ELR (cell line): ENCODE measurements at regions not wholly inside any gene's neighbourhood (a gene's known extent, or its start where the extent isn't known, plus 50 kb on each side); places are given as distances from the start of the nearest gene placed in this dataset.
"Not testable (repeated sequence)": the region's sequence is repeated elsewhere in the genome, so short reads cannot be mapped to it uniquely, and the experiment has no call there.

Source experiments
- DNase-seq: peaks from one replicate; pipeline ENCODE4 v3.0.0-alpha.2; 2015; ENCODE audit warnings: low read depth

- DNase-seq: peak; percentile 11
Measured at GRCh38 chr18:66872277-66872676, 268.4 kb upstream of the CDH19 start.

- peak; percentile 28 for DNase-seq
Measured at GRCh38 chr18:66867653-66868052, 263.8 kb upstream of the CDH19 start.

DNA sequence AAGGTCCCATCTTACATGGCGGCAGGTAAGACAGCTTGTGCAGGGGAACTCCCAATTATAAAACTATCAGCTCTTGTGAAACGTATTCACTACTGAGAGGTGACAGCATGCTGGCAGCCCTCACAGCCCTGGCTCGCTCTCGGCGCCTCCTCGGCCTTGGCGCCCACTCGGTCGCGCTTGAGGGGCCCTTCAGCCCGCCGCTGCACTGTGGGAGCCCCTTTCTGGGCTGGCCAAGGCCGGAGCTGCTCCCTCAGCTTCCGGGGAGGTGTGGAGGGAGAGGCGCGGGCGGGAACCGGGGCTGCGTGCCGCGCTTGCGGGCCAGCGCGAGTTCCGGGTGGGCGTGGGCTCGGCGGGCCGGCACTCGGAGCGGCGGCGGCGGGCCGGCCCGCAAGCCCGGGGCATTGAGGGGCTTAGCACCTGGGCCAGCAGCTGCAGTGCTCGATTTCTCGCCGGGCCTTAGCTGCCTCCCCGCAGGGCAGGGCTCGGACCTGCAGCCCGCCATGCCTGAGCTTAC, 262.6 kb upstream of the CDH19 start:
- DNase-seq: not testable (repeated sequence)

GRCh38 chr18:66838340-66838987, 234.6 kb upstream of the CDH19 start:
- DNase-seq: no peak

DNA sequence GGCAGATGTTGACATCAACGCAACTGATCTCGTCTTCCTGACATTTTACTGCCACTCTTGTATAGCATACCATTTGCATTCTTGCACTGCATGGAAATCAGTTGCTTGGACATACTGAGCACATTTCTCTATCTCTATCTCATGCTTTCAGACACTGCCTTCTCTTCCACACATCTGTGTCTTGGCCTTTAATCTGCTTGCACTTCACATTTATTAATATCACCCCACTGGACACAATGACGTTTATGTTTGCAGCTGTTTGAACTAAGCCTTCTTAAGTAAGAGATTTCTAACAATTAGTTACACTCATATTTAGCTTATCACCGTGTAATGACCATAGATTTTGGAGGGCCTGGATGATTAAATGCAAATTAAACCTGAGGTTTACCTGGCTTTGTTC, 229.8 kb upstream of the CDH19 start:
- DNase-seq: no peak

DNA sequence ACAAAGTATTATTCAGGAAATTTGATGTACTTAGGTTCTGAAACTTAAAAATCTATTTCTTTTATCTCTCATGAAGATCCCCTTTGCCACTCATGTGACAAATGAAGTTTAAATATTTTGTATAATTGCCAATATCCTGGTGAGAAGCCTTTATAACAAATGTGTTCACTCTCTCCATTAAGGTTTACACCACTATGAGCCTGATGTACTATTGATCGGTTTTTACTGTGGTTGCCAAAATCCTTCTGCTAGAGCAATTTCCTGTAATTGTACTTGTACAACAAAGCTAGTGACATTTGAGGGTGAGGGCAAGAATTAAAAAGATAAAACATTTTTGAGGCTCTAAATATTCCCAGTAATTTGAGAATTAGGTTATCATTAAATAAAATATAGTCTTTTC, 222.3 kb upstream of the CDH19 start:
- no peak for DNase-seq

DNA sequence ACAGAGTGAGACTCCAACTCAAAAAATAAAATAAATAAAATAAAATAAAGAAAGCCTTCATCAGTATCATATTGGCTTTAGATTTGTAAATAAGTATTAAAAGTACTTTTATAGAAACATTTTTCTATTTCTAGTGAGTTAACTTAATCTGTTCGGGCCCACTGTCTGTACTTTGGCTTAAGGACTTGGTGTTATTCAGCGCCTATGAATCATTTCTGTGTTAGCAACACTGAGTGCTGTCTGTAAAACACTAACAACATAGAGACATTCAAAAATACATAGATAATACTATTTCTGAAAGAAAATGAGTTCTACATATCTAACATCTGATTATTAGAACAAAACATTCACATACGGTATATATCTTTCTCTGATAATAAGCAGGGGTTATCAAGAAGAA, 221.5 kb upstream of the CDH19 start:
- no peak for DNase-seq

DNA sequence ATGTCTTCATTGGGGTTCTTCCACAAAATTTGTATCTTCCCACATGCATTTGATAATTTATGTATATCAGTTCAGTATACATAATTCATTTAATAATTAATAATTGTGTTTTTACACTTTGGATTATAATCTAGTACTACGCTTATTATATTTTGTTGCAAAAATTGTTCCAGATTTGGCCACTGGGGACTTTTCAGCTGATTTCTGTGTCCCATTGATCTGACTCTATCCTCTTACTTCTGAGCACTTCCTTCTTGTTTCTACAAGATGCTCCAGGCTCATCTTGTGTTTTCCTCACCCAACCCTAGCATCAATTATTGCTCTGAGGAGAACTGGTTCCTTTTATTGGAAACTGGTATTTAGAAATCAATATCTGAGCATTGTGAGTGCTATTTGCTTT, 215.3 kb upstream of the CDH19 start:
- no peak for DNase-seq

GRCh38 chr18:66813138-66813537, 209.2 kb upstream of the CDH19 start:
- no peak for DNase-seq

DNA sequence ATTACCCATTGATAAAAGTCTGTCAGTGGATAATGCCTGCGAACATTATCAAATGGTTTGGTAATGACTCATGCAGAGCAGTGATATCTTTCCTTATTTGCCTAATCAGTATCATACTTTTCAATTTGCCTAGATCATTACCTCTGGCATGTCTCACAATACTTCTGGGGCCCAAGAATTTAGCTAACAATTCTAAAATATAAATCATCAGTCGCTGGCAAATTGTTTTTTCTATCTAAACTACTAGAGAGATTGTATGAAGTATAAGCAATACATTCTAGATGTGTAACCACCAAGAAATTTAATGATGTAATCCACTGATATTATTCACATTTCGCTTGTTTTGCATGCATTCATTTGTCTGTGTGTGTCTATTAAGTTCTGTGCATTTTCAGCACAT, 191.2 kb upstream of the CDH19 start:
- peak; percentile 1 for DNase-seq

- DNase-seq: peak; percentile 2
Measured at GRCh38 chr18:66792466-66792865, 188.6 kb upstream of the CDH19 start.

DNA sequence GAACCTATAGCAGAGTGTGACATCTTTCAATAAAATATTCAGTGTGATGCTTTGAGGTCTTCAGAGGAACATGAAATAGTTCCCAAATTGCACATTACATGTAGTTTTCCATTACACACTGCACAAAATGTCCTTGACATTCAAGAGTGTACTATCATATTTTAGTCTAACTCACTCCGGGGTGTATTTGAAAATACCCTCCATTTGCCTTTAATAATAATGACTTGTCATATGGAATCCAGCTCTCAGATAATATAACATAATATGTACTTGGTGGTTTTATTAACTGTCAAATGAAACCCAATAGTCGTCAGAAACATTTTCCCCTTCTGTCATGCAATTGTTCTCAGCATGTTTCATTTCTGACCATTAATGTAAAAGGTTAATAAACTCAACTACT, 176.7 kb upstream of the CDH19 start:
- DNase-seq: no peak

DNA sequence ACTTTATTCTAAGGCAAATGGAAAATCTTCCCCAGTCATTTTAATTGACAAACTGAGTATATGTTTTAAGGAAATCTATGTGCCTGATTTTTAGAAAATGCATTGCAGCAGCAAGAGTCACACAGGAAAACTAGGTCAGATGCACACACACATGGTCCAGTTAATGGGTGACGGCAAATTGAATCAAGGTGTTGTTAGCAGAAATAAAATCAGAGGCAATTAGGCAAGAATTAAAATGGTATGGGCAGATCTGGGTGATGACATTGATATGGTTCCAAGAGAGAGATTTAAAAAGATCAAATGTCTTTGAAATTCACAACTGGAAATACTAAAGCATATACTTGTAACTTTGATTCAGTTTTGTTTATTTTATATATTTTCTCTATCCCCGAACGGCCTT, 174.2 kb upstream of the CDH19 start:
- no peak for DNase-seq

- no peak for DNase-seq
Measured at GRCh38 chr18:66769375-66769774, 165.5 kb upstream of the CDH19 start.

- no peak for DNase-seq
Measured at GRCh38 chr18:66764230-66764629, 160.3 kb upstream of the CDH19 start.

DNA sequence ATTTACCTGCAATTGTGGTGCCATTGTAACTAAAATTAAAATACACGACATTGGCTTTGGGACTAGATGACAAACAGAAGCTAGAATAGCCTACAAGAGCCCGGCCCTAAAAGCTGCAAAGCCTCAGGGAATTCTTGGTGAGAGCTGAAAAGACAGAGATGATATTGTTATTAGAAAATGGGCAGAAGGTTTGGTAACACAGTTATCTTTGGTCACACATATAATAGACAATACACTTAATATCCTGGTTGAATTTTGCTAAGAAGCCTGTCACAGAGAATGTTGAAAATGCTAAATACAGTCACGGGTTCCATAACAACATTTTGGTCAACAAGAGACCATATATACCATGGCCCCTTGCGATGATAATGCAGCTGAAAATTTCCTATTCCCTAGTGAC, 157.3 kb upstream of the CDH19 start:
- no peak for DNase-seq

DNA sequence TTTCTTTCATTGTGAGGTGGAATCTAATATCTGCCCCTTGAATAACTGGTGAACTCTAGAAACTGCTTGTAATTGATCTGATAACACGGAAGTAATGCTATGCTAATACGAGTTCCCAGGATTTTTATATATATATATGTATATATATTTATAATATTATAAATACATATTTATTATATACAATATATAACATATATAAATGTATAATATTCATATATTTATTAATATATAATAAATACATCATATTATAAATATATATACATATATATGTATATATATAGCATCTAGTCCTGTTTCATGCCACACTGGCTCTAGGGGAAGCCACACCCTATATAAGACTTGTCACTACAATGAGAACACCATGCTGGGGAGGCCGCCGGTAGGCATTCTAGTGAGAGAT, 156.7 kb upstream of the CDH19 start:
- DNase-seq: no peak

DNA sequence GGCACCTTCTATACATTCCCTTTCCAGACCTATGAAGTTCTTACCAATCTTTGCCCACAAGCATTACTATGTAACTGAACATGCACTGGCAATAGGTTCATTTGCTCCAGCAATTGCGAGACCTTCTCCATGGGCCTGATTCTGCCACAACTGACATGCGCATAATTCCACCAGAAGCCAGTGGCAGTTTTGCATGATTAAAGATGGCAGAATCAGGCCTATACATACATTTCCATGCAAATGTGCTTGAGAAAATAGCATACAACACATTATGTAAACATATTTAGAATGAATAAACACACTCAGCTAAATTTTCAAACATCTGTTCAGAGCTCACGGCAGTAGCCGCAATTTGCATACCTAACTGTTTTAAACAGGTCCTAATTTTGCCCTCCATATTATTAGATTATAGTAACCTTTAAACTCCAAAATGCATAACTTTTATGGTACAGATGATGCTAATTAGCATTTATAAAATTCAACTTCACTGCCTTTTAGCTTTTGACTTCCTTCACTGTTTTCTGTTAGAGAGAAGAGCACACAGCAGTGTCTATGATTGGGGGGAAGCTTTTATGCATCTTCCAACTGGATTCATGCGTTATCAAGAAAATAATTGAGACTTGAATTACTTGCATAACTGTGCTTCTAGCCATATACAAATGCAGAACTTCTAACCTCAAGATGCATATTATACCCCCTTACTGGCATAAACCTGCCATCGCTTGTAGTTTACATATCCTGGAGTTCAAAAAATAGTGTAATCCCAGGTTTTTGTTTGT, 155.3 kb upstream of the CDH19 start:
- DNase-seq: no peak

GRCh38 chr18:66757946-66758345, 154.1 kb upstream of the CDH19 start:
- DNase-seq: no peak

DNA sequence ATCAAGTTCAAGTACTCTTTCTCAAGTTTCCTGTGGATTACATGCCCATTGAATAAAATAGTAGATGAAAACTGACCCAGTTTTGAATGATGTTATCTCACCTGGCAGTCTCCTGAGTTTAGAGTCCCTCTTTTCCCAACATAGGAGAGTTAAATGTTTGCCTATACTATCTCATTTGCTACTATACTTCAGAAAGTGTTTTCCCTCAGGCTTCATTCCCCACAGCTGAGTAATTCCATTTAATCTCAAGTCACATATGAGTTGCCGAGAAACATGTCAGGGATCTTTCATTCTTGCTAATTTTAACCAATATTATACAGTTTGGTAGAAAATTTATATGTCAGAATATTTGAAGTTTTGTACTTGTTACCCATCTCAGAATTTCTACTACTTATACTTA, 150.4 kb upstream of the CDH19 start:
- DNase-seq: no peak

DNA sequence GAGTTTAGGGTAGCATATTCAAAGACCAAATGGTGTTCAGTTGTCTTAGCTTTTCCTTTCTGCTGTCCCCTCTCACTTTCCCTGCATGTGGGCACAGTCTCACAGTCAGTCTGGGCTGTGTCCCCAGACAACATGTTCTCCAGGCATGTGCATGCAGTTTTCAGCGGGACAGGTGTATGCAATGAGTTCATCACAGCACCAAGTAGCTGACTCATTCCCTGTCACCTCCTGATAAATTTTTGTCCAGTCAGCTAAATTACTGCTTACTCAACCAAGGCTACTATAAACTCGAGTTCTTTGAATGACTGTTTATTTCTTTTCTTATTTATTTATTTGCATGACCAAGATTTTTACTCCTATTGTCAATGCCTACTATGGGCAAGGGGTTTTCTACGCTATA, 148.8 kb upstream of the CDH19 start:
- no peak for DNase-seq

DNA sequence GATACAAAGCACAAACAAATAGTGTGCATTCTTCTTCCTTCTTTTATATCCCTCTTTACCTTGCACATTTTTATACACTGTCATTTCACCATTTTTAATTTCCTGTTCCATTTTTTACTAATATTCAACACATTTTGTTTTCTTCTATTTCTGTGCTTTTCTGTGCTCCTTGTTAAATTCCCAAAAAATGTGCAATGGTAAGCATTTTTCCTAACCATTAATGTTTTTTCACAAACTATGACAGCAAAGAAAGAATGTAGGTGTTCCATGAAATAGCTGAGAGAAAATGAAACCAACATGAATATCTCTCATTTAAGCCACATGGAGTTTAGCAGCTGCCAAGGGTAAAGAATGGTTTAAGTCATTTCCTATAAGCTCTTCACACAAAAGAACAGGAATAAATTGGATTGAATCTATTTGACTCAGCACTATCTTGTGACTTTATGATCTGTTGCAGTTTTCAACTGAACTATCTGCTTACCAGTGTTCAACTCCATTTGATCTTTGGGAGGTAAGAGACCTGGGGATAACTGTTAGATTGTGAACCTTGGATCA, 145.7 kb upstream of the CDH19 start:
- DNase-seq: no peak

DNA sequence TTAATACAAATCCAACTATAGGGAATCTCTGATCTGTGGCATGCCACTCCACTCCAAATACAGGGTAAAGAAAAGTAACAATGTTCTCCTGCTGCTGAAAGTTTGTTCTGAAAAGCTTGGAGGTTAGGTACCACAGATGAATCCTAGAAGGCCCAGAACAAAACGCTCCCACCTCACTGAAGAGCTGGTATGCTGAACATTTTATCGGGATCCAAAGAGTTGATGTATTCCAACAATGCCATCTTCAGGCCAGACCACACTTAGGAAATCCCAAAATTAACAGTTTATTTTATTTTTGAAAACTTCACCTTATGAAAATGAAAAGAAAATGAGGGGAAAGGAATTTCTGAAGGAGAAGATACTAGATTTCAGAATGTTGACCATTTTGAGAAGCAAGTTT, 145.1 kb upstream of the CDH19 start:
- no peak for DNase-seq
